Suprapubic skin (tissue), 4 donors: ENCODE measurements at regions not wholly inside any gene's neighbourhood (a gene's known extent, or its start where the extent isn't known, plus 50 kb on each side); places are given as distances from the start of the nearest gene placed in this dataset.

ENCODE experiments used
- CTCF ChIP-seq, 2 donors: fragments of 200-600 bp in 1 of 2; fragments of 450-650 bp in 1 of 2; sonication (generic) in 1 of 2; IDR thresholded peaks; one replicate each; pipeline ENCODE4 v1.5.1; 2016 to 2019; ENCODE audit warnings: antibody characterized with exemption in 2 of 2, mild to moderate bottlenecking in 1 of 2, moderate library complexity in 1 of 2
- EP300 ChIP-seq: sonication (generic); formaldehyde crosslinking; IDR thresholded peaks from one replicate; pipeline ENCODE4 v1.6.1; 2017; ENCODE audit warnings: antibody characterized with exemption
- POLR2A ChIP-seq, 2 donors: fragments of 450-650 bp; IDR thresholded peaks; one replicate each; pipeline ENCODE4 v1.6.1; 2017; ENCODE audit warnings: antibody characterized with exemption in 2 of 2, mild to moderate bottlenecking in 2 of 2, moderate library complexity in 2 of 2
- POLR2AphosphoS5 ChIP-seq, 3 donors: sonication (generic); formaldehyde crosslinking; IDR thresholded peaks; one replicate each; pipeline ENCODE4 v1.6.1; 2017; ENCODE audit warnings: antibody characterized with exemption in 3 of 3

GRCh38 chr5:103801681-103802080 is 239.1 kb upstream of the NUDT12 start:
- TF ChIP-seq CTCF (IDR thresholded peaks at IDR 0.05), result no peak
- no peak for TF ChIP-seq POLR2A (IDR thresholded peaks at IDR 0.05)
- TF ChIP-seq EP300, result no peak
- TF ChIP-seq POLR2AphosphoS5 (IDR thresholded peaks at IDR 0.05), result no peak
